ENCODE measurements at regions not wholly inside any gene's neighbourhood (a gene's known extent, or its start where the extent isn't known, plus 50 kb on each side); places are given as distances from the start of the nearest gene placed in this dataset.
"Not testable (repeated sequence)": the region's sequence is repeated elsewhere in the genome, so short reads cannot be mapped to it uniquely, and the experiment has no call there.

- no peak for DNase-seq (ENCODE audit: low spot score)
- no peak overlapping the region for H3K4me3 ChIP-seq (ENCODE audit: low read depth in 1 of 3, low read length in 3 of 3)
- no peak overlapping the region for H3K27ac ChIP-seq (ENCODE audit: low read depth in 1 of 2, low read length in 2 of 2)
- WGBS = 91% methylated on average over 2 of the region's 2 CpGs
- TF ChIP-seq, protein P1, sequence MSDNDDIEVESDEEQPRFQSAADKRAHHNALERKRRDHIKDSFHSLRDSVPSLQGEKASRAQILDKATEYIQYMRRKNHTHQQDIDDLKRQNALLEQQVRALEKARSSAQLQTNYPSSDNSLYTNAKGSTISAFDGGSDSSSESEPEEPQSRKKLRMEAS (IDR thresholded peaks at IDR 0.05) = no peak
- TF ChIP-seq FOXA1 (IDR thresholded peaks at IDR 0.05) (no peak), HNF4G (IDR thresholded peaks at IDR 0.05) (no peak), NR2F2 (IDR thresholded peaks at IDR 0.05) (no peak), EGR1 (IDR thresholded peaks at IDR 0.05; ENCODE audit: low read depth in 2 of 2) (no peak), CTCF (IDR thresholded peaks at IDR 0.05; ENCODE audit: low read depth, low read length, missing input control) (no peak), FOXA2 (IDR thresholded peaks at IDR 0.05) (no peak)
- no peaks in the 10 kb centered on the region for H3K4me1 ChIP-seq (ENCODE audit: control insufficient read depth in 4 of 4, insufficient read depth in 4 of 4, low read length in 3 of 4)
- H3K27me3 ChIP-seq (ENCODE audit: control insufficient read depth in 4 of 4, insufficient read depth in 4 of 4, low read length in 3 of 4) = no peaks in the 10 kb centered on the region
- H3K9me3 ChIP-seq (ENCODE audit: control insufficient read depth in 4 of 4, low read length in 3 of 4) = no peaks in the 10 kb centered on the region
- H3K9ac ChIP-seq (ENCODE audit: low read depth in 1 of 2, low read length in 2 of 2) = no peak overlapping the region
- H3K36me3 ChIP-seq (ENCODE audit: control insufficient read depth in 4 of 4, insufficient read depth in 3 of 4, low read depth in 1 of 4, low read length in 3 of 4) = no peaks in the 10 kb centered on the region
These were observed 259.8 kb downstream of the OSR1 start for GRCh38 chr2:19098467-19099160.

DNA sequence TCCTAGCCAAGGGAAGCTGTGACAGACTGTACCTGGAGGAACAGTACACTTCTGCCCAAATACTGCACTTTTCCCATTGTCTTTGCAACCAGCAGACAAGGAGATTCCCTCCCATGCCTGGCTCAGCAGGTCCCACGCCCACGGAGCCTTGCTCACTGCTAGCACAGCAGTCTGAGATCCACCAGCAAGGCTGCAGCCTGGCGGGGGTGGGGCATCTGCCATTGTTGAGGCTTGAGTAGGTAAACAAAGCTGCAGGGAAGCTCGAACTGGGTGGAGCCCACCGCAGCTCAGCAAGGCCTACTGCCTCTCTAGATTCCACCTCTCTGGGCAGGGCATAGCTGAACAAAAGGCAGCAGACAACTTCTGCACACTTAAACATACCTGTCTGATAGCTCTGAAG, 268.9 kb downstream of the OSR1 start:
- not testable (repeated sequence) for H3K9me3 ChIP-seq (ENCODE audit: control insufficient read depth in 4 of 4, low read length in 3 of 4); H3K27me3 ChIP-seq (ENCODE audit: control insufficient read depth in 4 of 4, insufficient read depth in 4 of 4, low read length in 3 of 4); H3K27ac ChIP-seq (ENCODE audit: low read depth in 1 of 2, low read length in 2 of 2); DNase-seq (ENCODE audit: low spot score); H3K4me1 ChIP-seq (ENCODE audit: control insufficient read depth in 4 of 4, insufficient read depth in 4 of 4, low read length in 3 of 4); H3K4me3 ChIP-seq (ENCODE audit: low read depth in 1 of 3, low read length in 3 of 3); H3K9ac ChIP-seq (ENCODE audit: low read depth in 1 of 2, low read length in 2 of 2); H3K36me3 ChIP-seq (ENCODE audit: control insufficient read depth in 4 of 4, insufficient read depth in 3 of 4, low read depth in 1 of 4, low read length in 3 of 4)
- WGBS = 80% methylated on average over 5 of the region's 5 CpGs

- Histone ChIP-seq H3K27ac (ENCODE audit: low read depth in 1 of 2, low read length in 2 of 2) (no peak overlapping the region), H3K9me3 (ENCODE audit: control insufficient read depth in 4 of 4, low read length in 3 of 4) (no peaks in the 10 kb centered on the region), H3K27me3 (ENCODE audit: control insufficient read depth in 4 of 4, insufficient read depth in 4 of 4, low read length in 3 of 4) (no peaks in the 10 kb centered on the region), H3K36me3 (ENCODE audit: control insufficient read depth in 4 of 4, insufficient read depth in 3 of 4, low read depth in 1 of 4, low read length in 3 of 4) (no peaks in the 10 kb centered on the region), H3K4me3 (ENCODE audit: low read depth in 1 of 3, low read length in 3 of 3) (no peak overlapping the region), H3K9ac (ENCODE audit: low read depth in 1 of 2, low read length in 2 of 2) (no peak overlapping the region), H3K4me1 (ENCODE audit: control insufficient read depth in 4 of 4, insufficient read depth in 4 of 4, low read length in 3 of 4) (no peaks in the 10 kb centered on the region)
- no peak for DNase-seq (ENCODE audit: low spot score)
- TF ChIP-seq, protein P1 (IDR thresholded peaks at IDR 0.05) = no peak
- TF ChIP-seq RAD21 (IDR thresholded peaks at IDR 0.05) = no peak
- TF ChIP-seq YY1 (IDR thresholded peaks at IDR 0.05) = no peak
- no peak for TF ChIP-seq GABPA (IDR thresholded peaks at IDR 0.05 in 1 of 2, conservative IDR thresholded peaks at IDR 0.05 in 1 of 2)
- no peak for TF ChIP-seq JUND (IDR thresholded peaks at IDR 0.05)
- TF ChIP-seq TAF1 (conservative IDR thresholded peaks at IDR 0.05) = no peak
- TF ChIP-seq, protein P2, sequence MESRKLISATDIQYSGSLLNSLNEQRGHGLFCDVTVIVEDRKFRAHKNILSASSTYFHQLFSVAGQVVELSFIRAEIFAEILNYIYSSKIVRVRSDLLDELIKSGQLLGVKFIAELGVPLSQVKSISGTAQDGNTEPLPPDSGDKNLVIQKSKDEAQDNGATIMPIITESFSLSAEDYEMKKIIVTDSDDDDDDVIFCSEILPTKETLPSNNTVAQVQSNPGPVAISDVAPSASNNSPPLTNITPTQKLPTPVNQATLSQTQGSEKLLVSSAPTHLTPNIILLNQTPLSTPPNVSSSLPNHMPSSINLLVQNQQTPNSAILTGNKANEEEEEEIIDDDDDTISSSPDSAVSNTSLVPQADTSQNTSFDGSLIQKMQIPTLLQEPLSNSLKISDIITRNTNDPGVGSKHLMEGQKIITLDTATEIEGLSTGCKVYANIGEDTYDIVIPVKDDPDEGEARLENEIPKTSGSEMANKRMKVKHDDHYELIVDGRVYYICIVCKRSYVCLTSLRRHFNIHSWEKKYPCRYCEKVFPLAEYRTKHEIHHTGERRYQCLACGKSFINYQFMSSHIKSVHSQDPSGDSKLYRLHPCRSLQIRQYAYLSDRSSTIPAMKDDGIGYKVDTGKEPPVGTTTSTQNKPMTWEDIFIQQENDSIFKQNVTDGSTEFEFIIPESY (IDR thresholded peaks at IDR 0.05) = no peak
- no peak for TF ChIP-seq RXRA (IDR thresholded peaks at IDR 0.05)
- no peak for TF ChIP-seq SP1 (IDR thresholded peaks at IDR 0.05)
- TF ChIP-seq FOXA2 (IDR thresholded peaks at IDR 0.05) = no peak
- TF ChIP-seq ATF3 (IDR thresholded peaks at IDR 0.05) = no peak
- no peak for TF ChIP-seq REST (IDR thresholded peaks at IDR 0.05)
- TF ChIP-seq FOXA1 (IDR thresholded peaks at IDR 0.05) = no peak
- no peak for TF ChIP-seq HNF4A (conservative IDR thresholded peaks at IDR 0.05)
- TF ChIP-seq NR2F2 (IDR thresholded peaks at IDR 0.05) = no peak
- TF ChIP-seq CTCF (IDR thresholded peaks at IDR 0.05; ENCODE audit: low read depth, low read length, missing input control) = no peak
- 69% methylated on average over 3 of the region's 3 CpGs for WGBS
These were observed 272.2 kb downstream of the OSR1 start for GRCh38 chr2:19086231-19086651.

Data from liver (tissue), 8 donors.